ENCODE measurements at regions not wholly inside any gene's neighbourhood (a gene's known extent, or its start where the extent isn't known, plus 50 kb on each side); places are given as distances from the start of the nearest gene placed in this dataset.

- no peak for DNase-seq
These were observed 199.0 kb downstream of the URB2 start for GRCh38 chr1:229825042-229825441.

- DNase-seq = no peak
These were observed 202.4 kb downstream of the URB2 start for GRCh38 chr1:229828461-229828860.

GRCh38 chr1:229832695-229833094 is 206.6 kb downstream of the URB2 start:
- no peak for DNase-seq

DNA sequence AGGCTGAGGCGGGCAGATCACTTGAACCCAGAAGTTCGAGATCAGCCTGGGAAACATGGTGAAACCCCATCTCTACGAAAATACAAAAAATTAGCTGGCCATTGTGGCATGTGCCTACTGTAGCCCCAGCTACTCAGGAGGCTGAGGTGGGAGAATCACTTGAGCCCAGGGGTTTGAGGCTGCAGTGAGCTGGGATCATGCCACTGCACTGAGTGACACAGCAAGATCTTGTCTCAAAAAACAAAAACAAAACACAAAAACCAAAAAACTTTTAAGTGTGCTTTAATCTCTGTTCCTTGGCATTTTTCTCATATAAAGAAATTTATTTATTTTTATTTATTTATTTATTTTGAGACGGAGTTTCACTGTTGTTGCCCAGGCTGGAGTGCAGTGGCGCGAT is 208.2 kb downstream of the URB2 start:
- DNase-seq = no peak

DNA sequence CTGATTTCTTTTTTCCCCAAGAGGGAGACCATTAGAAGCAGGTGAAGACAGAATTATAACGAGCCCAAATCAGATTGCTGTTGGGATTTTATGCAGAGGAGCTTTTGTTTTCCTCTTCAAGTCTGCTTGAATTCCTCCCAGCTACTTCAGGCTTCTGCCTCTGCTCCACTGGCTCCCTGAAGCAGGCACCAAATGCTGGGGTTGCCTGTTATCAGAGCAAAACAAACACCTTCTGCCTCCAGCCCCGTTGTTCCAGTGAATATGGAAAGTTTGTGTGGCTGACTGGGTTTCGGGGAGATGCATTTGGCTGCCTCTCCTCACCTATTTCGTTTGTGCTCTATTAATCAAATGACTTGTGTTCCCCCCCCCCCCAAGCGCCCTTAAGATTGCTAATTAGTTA is 209.2 kb downstream of the URB2 start:
- no peak for DNase-seq

- no peak for DNase-seq
These were observed 210.3 kb downstream of the URB2 start for GRCh38 chr1:229836324-229836723.

- DNase-seq = no peak
These were observed 212.2 kb downstream of the URB2 start for GRCh38 chr1:229838204-229838603.

GRCh38 chr1:229839800-229840199 is 213.8 kb downstream of the URB2 start:
- DNase-seq = no peak

DNA sequence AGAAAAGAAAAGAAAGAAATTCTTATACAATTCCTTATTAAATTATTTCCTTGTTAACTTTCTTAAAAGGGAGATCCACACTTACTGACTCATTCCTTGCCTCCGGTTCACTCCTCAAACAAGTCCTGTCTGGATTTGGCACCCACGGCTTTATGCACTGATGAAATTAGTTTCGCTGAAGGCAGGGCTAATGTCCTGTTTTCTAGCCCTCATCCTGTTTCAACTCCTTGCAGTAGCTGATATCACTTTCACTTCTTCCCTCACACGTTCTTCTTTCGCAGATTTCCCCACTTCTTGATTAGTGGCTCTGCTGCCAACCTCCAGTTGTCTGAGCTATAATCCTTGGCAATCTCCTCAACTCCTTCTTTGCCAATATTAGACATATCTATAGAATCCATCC is 215.2 kb downstream of the URB2 start:
- DNase-seq = no peak

GRCh38 chr1:229842302-229843255 is 216.5 kb downstream of the URB2 start:
- DNase-seq = no peak

GRCh38 chr1:229843627-229844238 is 217.7 kb downstream of the URB2 start:
- DNase-seq = no peak

GRCh38 chr1:229844675-229845074 is 218.6 kb downstream of the URB2 start:
- no peak for DNase-seq

DNA sequence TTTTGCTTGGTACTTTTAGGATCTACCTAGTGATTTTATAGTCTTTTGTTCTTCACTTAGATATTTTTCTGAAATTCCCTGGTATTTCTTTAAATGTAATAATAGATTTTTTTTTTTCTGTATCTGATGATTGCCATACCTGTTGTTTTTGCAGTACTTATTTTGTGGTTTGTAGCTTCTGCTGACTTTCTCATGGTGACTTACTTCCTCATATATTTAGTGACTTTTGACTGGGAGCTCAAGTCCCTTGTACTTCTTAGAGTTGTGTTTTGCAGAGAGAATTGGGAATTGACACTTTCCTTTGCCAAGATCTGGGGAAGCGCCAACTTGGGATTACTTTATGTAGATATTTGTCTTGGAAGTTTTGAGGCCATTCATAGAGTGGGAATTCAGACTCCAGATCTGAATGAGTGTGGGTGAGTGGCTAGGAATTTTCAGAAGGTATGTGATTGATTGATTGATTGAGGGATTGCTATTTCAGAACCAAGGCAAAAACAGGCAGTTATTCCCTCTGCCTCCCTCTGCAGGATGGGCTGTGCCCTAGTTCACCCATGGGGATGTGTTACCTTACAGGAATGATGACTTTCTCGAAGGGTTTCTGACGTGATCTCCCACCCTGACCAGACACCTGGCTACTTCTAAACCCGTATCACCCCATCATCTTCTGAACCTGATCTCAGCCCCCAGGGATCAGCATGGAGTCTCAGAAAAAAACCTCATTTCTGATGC is 219.5 kb downstream of the URB2 start:
- no peak for DNase-seq

DNA sequence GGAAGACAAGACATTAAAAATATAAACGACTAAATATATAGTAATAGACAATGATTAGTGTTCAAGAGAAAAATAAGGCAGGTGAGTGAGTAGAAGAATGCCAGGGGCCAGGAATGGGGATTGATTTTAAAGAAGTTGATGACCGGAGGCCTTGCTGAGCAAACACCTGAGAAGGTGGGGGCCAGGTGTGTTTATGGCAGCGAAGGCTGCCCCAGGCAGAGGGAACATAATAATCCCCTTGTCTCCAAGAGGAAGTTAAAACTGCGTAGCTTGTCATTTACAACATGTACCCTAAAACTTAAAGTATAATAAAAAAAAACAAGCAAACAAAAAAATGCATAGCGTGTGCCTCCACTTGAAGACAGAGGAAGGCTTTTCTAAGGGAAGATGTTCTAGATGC is 220.3 kb downstream of the URB2 start:
- no peak for DNase-seq

DNA sequence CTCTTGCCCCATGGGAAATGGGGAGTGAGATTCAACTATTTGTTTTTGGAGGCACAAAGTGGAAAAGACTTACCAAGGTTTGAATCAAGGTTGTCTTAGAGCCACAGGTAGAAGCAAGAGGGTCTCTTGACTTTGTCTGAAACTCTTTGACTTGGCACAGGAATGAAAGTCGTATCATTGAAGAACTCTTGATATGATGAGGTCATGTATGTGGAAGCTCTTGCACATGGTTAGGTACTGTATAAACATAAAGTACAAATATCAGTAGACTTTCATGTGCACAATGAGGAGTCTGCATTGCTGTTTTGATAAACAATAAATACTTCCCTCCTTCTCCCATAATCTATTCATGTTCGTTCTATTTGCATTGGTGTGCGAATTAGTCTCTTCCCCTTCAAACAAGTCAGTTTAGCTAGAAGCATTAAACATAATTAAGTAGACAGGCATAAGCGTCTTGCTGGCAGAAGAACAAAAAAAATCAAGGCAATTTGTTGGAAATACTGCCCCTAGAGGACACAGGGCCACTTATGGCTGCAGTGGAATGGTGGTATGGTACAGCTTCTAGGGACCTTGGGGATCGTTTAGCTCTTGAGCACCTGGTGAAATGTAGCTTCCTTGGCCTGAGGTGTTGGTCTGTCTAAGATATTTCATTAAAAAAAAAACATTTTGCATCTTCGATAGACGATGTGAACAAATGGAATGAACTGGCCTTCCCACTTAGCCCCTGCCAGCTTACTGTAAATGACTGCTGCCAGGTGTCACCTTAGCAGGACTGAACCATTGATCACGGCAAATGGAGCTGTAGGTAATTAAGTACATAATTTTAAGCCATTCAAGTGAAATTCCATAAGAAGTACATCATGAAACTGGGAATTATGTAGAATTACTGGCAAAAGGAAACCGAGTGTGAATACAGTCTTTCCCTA is 218.0 kb upstream of the GALNT2 start:
- no peak for DNase-seq

DNA sequence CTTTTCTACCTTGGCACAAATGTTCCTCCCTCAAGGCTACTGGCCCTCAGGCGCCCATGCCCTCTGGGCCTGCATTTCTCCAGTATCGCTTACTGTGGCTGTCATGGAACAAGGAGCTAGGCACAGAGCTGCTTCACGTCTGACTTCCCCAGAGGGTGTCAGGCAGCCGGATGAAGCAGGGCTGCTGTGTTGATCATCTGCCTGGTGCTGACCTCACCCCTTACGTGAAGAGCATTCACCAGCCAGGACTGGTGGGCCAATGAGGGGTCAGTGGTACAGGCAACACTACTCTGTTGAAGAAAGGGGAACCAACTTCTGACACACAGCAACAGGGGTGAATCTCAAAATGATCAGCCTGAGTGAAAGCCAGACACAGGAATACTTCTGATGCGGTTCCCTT is 215.5 kb upstream of the GALNT2 start:
- DNase-seq = no peak

- no peak for DNase-seq
These were observed 213.3 kb upstream of the GALNT2 start for GRCh38 chr1:229853751-229854150.

GRCh38 chr1:229854620-229855019 is 212.4 kb upstream of the GALNT2 start:
- no peak for DNase-seq

- DNase-seq = no peak
These were observed 210.9 kb upstream of the GALNT2 start for GRCh38 chr1:229856009-229856650.

GRCh38 chr1:229857585-229857984 is 209.5 kb upstream of the GALNT2 start:
- no peak for DNase-seq

DNA sequence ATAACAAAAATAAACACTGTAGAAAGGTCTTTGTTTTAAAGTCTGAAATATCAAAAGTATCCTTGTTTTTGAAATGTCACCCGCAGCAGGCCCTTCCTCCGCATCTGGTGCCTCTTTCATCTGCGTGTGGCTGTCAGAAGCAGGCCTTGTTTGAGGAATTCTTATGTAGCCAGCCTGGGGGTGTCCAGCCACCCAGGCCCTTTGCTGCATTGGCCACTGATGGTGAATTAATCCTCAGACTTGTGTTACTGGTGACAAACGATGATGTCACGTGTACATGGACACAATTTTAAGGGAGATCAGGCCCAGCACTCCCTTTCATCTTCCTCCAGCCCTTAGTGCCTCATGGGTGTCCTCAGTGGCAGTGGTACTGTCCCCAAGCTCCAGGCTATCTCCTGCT is 208.0 kb upstream of the GALNT2 start:
- DNase-seq = no peak

- no peak for DNase-seq
These were observed 206.1 kb upstream of the GALNT2 start for GRCh38 chr1:229860926-229861325.
